SKM-1 (cell line): ENCODE measurements at regions not wholly inside any gene's neighbourhood (a gene's known extent, or its start where the extent isn't known, plus 50 kb on each side); places are given as distances from the start of the nearest gene placed in this dataset.

Source experiments
- DNase-seq: peaks from one replicate; lab custom pipeline; 2025; ENCODE audit not compliant: unreplicated experiment; lab: John Stamatoyannopoulos, UW

DNA sequence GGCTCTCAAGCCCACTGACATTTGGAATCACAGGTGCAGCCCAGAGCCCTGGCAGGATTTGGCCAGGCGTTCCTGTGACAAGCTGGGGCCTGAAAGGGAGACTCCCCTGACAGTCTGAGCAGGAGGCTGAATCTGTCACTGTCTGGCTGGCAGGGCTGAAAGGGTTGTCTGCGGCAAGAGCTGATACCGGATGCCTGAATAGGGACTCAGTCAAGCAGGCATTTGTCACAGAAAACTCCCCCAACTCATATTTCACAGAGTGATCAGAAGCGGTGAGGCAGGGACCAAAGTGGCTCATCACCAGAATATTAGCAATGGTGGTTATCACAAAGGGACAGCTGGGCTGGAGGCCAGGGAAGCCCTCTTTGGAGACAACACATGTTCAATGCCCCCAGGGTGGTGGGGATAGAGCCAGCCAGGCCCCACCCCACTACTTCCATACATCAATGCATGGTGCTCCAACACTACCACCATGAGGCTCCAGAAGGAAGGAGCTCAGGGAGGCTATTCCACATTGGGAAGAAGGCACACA lies 295.5 kb downstream of the DTWD2 start:
- no peak for DNase-seq

DNA sequence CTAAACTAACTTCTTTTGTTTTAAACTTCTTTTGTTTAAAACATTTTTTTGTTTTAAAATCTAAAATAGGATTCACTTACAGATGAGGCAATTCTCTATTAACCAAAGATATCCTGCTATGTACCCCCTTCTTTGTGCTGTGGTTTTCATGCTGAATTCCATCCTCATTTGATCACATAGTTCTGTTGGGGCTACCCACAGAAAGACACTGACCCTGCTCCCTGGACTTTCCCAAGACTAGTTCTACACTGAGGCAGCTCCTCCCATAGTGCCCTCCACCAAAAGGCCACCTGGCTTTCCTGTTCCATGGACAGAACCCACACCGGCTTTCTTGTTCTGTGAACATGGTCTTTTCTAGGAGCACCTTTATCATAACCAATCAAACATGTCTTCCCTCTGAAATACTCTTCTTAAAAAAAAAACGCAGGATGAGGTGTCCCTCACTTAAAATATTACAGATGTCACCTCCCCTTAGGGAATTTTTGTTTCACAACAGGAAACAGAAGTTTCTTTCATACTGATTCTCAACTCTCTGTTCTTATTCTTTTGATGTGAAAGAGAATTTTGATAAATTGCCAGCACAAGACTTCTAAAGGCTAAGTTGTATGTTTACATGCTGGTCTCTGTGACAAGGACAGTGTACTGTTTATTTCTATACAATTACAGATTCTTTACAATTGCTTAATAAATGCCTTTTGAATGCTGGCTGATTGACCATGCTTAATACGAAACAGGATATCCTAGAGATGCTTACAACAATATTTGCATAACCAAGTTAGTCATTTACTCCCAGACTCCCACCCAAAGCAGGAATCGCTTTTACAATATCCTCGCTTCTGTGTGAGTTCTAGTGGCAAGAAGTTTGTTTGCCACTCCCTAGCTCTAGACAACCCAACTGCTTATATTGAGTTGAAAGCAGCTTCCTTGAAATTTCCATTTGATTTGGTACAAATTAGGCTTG lies 300.4 kb downstream of the DTWD2 start:
- DNase-seq = no peak

DNA sequence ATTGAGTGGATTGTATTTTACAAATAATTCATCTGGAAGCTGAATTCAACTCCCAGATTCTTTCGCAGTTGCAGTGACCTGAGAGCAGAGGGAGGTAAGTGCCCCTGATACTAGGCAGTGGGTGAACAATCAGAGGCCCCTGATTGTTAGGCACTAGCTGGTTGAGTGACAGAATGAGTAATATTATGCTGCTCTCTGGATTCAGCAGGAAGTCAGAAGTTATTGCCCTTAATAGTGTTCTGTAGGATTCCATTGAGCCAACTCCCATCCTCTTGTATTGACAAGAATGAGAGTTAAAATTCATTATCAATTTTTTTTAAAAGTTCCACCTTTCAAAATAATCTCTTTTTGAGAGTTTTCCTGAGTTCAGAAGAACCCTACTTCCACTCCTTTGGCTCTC lies 301.2 kb downstream of the DTWD2 start:
- no peak for DNase-seq

DNA sequence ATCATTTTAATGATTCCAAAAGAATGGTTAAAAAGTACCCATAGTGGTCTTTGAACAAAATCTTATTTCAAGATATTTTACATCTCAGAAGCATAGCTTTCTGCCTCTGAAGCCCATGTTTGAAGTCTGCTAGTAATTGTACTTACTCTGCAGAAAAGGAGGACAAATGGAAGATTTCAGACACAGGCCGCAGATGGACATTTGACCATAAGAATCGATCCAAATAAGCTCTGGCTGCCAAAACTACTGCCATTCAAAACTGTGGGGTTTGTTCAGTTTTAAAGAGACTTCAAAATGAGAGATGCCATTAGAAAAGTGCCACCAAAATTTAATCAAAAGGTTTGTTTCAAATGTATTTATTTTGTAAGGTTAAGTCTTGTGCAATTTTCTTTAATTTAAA lies 306.7 kb downstream of the DTWD2 start:
- no peak for DNase-seq

DNA sequence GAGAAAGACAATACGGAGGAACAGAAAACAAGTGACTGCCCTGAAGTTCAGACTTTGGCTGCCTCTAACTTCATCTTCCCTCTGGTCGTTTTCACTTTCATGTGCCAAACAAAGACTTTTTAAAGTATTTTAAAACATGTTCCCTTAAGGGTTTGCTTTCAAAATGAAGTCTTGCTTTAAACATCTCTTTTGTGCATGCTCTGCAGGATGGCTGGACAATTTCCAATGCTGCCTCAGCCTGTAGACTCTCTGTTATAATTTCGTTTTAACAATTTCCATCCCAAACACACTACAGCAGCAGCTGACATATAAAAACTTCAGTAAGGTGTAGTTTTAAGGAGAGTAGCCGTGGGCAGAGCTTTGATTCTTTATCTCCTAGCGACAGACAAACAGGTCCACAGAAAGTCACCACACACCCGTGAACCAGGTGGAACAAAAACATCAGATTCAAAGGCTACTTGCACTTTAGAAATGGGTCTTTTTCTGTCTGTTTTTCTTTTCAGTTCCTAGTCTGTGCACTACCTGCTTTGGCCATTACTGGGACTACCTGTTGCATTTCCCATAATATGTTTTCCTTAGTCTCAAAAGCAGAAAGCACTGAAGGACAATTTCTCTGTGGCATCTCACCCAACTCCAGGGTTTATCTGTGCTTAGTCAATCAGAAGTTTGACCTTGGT lies 308.9 kb downstream of the DTWD2 start:
- DNase-seq = no peak

DNA sequence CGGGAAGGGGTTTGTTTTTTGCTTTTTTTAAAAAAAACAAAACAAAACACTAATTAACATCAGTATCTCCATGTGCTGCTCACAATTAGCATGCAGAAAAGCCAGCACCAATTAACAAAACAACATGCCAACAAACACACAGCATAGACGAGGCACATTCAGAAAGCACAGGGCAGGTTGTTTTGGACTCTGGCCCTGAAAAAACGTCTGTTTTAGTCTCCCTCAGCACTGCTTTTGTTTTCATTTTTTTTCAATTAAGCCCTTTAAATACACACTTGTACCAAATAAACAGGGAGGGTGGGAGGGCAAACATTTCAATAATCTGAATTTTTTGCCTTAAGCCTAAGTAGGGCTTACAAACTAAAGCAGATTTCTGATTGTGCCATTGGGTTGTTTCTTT lies 309.6 kb downstream of the DTWD2 start:
- DNase-seq = no peak

DNA sequence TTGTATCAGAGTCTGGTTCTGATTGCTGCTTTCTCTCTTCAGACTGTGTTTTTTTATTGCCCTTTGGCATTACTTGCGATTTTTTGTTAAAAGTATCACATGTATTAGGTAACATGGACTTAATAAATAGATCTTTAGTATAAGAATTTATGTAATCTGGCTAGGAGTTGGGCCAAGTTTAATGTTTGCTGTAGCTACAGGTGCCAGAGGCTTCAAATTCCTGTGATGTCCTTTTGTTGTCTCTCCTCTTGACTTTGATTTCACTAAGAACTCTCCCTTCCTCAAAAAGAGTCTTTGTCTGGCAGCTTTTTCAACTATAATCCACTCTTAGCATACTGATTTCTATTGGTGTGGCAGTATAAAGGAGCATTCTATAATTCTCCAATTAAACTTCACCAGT lies 313.1 kb downstream of the DTWD2 start:
- DNase-seq = no peak

DNA sequence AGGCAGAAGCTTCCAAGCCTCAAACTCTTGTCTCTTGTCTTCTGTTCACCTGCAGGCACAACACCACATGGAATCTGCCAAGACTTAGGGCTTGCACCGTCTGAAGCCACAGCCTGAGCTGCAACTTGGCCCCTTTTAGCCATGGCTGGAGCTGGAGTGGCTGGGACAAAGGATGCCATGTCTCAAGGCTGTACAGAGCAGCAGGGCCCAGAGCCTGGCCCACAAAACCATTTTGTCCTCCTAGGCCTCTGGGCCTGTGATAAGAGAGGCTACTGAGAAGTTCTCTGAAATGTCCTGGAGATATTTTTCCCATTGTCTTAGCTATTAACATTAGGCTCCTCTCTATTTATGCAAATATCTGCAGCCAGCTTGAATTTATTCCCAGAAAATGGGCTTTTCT lies 330.8 kb downstream of the DTWD2 start:
- no peak for DNase-seq

DNA sequence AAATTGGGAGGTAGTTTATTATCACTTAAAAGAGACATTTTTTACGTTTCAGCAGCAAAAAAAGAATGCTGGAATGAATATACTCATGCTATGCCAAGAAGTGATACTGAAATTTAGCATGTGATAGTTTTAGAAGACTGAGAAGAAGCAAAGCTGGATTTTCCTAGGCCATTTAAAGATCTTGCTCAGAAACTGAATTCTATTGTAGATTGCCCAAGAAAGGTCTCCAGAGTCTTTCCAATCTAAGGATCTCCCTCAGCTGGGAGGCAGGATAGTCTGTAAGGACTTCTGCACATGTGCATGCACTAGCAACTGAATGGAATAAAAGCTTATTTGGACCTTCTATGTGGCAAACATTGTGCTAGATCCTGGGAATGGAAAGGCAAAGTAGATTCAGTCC lies 334.5 kb downstream of the DTWD2 start:
- DNase-seq = no peak

DNA sequence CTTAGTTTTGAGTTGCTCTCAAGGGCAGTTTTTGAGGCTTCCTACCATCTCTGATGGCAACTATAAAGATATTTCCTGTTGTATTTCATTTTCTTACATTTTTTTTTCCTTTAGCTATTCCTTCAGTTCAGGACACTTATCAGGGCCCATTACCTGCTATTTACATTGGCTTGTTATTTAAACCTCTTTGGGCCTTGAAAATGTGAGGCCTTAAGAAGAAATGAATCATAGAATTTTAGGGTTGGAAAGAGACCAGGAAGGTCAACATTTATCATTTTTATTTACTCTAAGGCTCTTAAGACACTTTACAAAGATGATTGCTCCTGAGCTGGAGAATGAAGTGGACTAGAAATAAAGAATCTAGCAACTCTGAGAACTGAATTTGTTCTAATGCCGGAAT lies 335.2 kb downstream of the DTWD2 start:
- DNase-seq = no peak

DNA sequence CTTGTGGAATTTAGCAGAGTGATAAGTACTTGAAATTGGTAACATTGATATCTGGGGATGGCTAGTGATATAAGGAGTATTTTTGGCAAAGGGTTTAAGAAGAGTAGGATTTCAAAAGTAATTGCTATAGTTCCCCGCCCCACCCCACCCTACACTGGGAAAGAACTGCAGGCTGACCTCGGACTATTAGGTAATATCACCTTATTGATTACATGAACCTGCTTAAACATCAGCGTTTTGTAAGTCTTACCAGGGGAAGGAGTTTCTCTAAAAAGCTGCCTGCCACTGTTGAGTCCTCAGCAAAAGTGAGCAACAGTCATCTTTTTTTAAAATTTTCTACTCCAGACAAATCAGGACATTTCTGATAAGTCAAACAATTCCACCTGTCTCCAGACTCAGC lies 337.3 kb downstream of the DTWD2 start:
- DNase-seq = no peak

DNA sequence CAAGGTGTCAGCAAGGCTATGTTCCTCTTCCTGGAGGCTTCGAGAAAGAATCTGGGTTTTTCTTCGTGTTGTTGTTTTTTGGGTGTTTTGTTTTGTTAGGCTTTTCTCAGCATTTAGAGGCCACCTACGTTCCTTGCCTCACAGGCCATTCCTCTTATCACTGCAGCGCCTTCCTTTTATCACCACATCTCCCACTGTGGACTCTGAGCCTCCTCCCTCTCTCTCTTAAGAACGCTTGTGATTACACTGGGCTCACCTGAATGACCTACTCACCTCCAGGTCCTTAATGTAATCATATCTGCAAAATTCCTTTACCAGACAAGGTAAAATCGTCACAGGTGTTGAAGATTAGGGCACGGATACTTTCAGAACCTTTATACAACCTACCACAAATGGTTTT lies 340.8 kb downstream of the DTWD2 start:
- DNase-seq = no peak

DNA sequence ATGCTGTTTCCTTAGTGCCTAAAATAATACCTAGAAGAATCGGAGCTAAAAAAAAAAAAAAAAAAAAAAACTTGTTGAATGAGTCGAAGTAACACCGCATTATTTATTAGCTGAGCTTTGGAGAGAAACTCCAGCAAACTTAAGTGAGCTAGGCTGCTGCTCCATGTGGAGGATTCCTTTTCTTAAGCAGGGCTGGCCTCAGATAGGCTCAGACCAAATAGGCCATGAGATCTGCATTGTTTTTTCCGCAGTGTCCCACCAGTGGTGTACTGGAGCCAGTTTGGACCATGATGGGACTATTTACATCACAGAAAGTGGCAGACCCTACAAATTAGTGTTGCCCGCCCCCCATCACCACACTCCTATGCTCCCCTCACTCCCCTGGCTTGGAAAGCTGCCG lies 341.4 kb downstream of the DTWD2 start:
- DNase-seq = no peak

DNA sequence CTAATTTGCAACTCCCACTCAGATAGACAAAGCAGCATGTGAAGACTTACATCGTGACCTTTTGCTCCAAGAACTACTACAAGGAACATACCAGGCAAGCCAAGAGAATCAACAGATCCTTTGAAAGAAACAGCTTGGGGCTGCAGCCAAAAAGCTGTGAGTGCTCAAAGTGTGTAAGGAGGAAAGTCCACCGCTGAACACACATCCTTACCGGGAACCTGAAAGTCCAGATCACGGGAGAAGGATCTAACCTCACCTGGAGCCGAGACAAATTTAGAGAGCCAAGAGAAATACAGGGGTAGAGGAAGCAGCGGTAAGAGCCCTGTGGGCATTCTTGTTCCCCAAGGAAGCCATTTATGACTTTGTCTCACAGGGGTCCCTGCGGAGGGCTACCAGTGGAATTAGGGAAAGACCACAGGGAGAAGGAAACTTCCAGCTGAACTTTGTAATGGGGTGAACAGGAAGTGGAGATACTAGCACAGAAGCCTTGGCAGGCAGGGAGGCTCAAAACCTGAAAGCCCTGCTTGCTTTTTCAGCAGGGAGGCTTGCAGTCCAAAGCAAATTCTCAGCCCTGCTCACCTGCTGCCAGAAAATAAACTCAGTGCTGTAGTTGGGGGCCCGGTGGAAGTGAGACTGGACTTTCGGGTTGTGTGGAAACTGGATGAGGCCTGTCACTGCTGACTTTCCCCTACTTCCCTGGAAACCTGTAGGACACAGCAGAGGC lies 350.2 kb downstream of the DTWD2 start:
- DNase-seq = no peak

DNA sequence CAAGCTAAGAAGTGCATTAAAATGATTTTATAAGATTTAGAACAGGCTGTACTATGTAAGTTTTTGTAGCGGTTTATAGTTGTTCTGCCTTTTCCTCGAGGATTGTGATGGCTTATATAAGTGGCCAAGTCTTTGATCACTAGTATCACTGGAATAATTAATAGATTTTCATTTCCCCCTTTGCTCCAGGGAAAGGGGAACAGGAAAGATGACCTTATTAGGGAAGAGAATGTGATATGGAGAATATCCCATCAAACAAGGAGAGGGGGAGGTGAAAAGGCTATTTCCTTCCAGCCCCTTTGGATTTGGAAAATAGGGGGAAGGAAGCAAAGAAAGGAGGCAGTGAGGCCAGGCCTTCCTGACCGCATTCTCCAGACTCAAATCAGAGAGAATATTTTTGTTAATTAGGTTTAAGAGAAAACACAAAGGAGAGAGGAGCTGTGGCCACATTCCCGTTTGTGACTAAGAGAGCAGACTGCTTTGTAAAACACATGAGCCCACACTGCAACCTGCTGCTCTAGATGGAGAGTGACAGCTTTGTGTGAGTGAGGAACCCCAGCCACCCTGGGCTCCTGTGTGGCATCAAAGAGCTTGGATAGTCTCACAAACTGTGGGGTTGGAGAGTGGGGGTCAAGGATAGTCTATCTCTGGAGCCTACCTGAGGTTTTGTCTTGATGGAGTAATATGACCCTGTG lies 359.5 kb downstream of the DTWD2 start:
- DNase-seq = no peak

DNA sequence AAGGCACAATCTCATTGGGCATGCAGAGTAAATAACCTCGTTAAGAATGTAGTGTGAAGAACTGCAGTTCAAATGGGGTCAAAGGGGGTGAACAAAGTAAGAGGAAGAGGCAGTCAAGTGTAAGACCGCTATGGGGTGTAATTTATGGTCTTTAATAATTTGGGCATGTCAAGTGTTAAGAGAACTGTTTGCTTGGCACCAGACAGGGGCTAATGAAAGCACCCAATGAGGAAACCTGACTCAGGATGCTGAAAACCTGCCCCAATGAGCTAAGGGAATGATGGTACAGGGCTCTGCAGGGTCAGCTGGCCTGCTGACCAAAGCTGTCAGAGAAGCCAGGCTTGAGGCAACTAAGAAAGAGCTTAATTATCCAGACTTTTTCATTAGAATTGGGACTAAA lies 368.1 kb downstream of the DTWD2 start:
- DNase-seq = no peak

DNA sequence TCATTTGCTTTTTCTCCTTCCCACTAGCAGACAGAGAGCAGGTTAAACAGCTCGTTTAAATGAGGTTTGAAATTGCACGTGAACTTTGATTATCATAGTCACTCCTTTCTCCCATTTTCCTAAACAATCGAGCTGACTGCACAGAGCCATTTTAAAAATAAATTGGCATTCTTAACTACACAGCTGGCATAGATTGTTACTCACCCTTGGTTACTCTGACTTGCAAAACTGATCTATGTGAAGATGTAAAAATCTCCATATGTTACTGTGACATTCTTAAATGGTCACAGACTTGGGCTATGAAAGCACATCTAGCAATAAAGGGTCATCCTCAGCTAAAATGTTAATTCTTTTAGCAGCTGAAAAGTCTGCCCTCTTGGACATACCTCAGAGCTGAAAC lies 368.5 kb downstream of the DTWD2 start:
- no peak for DNase-seq

DNA sequence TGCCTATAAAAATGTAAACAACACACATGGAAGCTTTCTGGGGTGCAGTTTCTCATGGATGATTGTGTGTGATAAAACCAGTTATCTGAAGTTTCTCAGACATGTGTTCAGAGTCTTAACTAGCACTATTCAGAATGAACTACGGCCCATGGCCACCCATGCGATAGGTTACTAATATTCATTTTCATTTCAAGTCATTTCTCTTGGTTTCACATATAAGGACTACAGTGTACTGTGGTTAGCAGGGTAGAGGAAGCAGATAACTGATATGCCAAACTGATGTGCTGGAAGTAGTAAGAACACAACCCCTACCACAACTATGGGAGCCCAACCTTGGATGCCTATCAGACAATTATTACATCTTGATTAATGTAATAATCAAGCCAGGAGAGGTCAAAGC lies 372.1 kb downstream of the DTWD2 start:
- no peak for DNase-seq

DNA sequence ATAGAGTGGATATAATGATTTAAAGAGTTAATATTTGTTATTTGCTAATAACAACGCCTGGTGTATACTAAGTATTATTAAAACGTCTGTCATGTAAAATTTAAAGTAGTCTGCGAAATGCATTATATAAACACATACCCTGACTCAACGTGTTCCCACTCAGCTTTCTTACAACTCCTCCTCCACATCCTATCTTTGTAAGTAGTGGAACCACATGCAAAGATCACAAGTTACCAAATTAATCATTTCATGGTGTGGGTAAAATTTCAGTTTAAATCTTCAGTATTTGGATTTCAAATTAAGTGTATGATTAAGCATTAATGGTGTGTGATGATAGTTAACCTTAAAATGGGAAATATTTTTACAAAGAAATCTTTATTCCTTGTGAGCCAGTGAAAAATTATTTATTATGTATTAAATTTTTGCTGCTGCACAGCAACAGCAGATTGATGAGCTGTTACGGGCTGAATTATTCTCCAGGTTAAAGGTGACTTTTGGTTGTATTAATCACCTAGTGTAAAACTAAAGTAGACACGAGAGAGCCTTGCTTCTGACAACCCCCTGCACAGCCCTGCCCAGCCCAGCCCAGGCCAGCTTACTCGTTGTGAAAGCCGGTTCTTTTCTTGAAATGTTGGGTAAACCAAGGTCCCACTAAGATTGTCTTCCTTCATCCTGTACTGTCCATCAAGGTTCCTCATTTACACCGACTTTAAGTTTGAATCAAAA lies 373.5 kb downstream of the DTWD2 start:
- DNase-seq = no peak

DNA sequence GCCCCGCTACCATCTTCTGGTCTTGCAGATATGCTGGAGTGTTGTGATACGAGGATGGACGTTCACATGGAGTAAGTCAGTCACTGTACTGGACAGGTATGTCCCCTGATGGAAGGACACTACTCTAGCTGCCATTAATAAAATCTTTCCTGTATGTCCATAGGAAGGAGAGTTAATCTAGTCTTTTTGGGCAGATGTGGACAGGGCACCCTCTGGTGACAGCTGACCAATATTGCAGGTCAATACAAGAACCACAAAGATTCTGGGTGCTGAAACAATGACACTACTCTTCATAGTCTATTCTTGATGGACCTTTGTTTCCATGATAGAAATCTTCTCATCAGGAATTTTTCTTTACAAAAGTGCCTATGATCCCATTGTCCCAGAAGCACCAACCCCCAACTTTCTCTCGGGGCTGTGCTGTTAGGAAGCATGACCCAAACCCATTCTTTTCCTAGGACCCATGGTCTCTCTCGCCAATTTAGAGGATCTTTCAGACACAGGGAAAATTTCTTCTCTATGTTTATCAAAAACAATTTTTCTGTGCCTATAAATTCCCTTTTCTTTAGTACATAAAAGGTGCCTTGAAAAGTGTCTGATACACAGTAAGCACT lies 376.9 kb downstream of the DTWD2 start:
- DNase-seq = peak; percentile 6
